COLO668 (cell line): ENCODE measurements at regions not wholly inside any gene's neighbourhood (a gene's known extent, or its start where the extent isn't known, plus 50 kb on each side); places are given as distances from the start of the nearest gene placed in this dataset.

Experiments
- DNase-seq: peaks from one replicate; lab custom pipeline; 2025; ENCODE audit not compliant: unreplicated experiment; lab: John Stamatoyannopoulos, UW

GRCh38 chr15:31545257-31545656 is 218.6 kb downstream of the KLF13 start:
- DNase-seq, result no peak

DNA sequence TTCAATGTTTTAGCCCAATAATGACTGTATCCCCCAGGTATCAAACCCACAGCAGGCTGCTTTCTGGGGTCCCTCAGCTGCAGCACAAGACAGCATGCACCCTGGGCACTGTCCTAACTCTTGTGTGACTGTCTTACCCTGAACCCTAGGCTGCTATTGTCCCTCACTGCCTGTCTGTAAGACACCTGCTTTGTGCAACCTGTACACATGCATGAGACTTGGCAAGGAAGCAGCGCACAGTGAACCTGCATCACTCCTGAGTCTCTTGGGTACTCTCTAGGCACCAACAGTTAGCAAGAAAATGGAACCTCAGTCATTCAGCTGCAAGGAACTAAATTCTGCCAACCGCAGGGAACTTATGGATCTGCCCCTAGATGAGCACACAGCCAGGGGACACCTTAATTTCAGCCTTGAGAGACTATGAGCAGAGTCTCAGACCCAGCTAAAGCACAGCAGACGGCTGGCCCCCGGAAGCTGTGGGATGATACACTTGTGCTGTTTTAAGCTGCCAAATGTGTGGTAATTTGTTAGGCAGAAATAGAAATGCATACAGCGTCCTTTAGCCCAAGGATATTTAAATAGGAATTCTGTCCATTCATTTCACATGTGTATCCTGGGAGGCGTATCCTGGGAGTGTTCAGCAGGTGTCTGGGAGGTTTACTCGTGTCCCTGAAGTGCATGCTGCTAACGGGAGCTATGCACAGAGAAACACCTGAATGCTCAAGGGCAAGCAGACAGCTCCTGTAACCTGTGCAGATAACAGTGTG is 223.8 kb downstream of the KLF13 start:
- peak; percentile 20 for DNase-seq

DNA sequence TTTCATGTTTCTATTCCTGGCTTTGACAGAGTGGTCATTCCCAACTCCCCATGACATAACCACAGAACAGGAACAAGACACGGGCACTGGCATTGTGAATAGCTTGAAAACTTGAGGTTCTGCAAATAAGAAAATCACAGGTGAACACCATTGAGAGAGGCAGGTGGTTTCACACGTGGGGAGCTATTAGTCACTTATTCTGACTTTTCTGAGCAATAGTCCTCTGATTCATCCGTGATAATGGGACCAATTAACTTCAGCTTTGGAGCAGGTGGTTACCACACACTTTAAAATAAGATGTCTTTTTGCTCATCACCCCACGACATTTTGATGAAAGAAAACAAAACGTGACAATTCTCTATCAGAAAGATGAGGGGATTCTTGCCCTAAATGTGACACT is 224.7 kb downstream of the KLF13 start:
- no peak for DNase-seq

- DNase-seq, result no peak
Measured at GRCh38 chr15:31552482-31553099, 226.0 kb downstream of the KLF13 start.

- no peak for DNase-seq
Measured at GRCh38 chr15:31554261-31554660, 227.6 kb downstream of the KLF13 start.

DNA sequence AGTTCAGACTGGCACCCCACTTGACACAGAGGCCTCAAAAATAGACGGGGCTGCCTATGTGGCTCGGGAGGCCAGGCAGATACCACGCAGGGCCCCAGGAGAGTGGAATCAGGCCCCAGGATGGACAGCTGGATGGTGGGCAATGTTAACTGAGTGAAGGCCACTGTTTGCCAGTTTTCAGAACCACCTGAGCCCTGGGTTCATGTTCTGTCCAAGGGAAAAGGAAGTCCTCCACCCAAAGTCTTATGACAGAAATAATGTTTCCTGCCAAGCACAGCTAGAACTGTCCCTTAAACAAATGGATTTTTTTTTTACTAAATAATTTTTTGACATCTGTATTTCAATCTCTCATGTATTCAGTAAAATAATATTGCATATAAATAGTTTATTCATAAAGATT is 228.4 kb downstream of the KLF13 start:
- DNase-seq, result no peak

GRCh38 chr15:31556494-31557150 is 230.0 kb downstream of the KLF13 start:
- DNase-seq, result no peak

- DNase-seq, result no peak
Measured at GRCh38 chr15:31557899-31558298, 231.3 kb downstream of the KLF13 start.

DNA sequence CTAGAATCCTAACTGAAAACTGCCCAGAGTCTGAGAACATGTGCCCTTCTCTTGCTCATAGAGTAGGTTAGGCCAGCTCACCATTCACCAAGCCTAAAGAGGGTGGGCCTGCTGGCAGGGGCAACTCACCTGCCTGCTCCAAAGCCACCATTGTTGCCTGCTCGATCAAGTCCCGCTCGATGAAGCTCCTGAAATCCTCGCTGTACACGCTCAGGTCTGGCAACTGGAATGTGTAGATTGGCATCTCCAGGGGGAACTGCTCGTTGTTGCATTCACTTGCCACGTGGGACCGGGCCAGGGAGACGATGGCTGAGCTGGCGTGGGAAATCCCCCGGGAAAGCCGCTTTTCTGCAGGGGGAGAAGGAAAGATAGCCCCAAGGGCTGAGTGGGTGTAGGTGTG is 232.2 kb downstream of the KLF13 start:
- no peak for DNase-seq

- no peak for DNase-seq
Measured at GRCh38 chr15:31559786-31560185, 233.2 kb downstream of the KLF13 start.

DNA sequence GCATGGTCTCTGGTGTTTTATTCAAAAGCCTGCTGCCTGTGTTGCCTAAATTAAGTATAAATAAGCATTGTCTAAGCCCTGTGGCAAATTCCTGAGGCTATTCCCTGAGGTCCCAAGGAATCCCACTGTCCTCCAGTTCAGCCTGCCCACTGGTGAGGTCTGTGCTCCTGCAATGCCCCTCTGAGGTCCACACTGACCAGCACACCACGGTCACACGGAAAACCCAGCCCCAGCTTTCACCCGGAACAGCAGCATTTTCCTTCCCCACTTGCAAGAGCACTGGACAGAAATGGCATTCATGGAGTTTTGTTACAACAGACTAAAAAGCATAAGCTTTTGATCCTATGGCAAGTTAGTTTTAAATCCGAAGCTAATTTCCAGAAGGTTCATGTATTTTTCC is 234.0 kb downstream of the KLF13 start:
- no peak for DNase-seq

DNA sequence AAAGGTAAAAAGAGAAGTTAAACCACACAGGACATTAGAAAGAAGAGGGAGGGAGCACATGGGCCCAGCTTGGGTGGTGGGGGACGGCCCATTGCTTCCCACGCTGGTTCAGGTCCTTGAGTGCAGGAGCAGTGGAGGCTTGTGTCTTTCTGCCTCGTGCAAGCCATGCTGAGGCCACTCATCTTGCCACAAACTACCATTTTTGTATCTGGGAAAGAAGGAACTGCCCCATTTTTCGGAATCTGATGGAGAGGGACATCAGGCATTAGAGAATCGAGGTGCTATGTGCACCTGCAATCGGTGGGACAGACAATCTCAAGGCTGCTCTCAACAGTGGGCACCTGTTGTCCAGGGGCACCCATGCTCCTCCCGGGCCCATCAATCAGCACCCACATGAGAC is 234.5 kb downstream of the KLF13 start:
- DNase-seq, result no peak

DNA sequence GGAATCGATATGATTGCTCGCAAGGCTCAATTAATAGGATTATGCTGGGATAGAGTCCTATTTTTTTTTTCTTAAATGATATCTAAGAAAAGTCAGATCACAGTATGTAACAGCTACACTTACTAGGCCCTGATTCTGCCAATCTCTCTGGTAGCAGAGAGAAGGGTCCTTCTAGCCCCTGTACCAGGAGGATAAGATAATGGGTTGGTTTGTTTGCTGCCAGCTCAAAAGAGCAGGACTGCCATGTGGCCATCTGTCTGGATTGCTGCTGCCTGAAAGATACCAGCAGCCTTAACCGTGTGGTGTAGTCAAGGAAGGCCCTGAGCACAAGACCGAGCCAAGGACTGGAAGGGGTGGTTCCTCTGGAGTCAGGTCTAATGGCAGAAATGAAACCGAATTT is 236.4 kb downstream of the KLF13 start:
- no peak for DNase-seq

DNA sequence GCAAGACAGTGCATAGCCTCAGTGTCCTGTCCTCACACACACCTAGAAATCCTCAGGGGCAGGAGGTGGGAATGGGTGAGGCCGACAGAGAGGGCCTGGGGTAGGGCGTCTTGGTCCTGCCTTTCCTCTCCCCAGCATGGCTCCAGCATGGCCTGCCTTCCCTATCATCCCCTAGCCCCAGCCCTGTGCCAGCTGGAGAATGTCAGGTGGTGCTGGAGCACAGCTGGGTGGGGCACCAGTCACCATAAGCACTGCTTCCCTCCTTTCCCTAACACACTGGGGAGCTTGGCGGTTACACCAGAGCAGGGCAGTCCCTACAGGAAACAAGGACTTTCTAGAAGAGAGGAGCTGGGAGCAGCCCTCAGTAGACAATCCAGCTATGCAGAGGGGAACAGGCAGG is 236.8 kb downstream of the KLF13 start:
- DNase-seq, result no peak

DNA sequence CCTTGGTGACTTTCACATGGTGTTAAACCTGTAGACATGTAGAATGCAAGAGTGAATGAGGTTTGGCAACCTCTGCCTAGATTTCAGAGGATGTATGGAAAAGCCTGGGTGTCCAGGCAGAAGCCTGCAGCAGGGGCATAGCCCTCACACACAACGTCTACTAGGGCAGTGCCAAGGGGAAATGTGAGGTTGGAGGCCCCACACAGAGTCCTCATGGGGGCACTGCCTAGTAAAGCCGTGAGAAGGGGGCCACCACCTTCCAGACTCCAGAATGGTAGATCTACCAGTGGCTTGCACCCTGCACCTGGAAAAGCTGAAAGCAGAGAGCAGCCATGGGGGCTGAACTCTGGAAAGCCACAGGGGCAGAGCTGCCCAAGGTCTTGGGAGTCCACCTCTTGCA is 241.2 kb downstream of the KLF13 start:
- no peak for DNase-seq

DNA sequence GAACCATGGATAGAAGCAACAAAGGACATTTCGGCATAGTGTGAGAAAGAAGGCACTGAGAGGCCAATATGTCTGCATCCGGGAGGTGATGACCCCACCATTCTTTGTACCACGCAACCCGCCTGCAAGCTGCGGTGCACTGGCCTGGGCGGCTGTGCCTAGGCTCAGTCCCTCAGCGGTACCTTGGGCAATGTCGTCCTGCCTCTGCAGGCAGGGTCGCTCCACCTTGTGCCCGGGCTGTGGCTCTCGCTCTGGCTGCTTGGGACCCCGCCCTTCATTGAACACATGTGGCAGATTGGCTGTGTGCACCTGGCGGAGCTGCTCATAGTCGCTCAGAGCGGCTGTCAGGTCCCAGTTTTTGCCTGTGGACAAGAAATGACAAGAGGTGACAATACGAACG is 243.2 kb downstream of the KLF13 start:
- no peak for DNase-seq

- no peak for DNase-seq
Measured at GRCh38 chr15:31570591-31570990, 244.0 kb downstream of the KLF13 start.

DNA sequence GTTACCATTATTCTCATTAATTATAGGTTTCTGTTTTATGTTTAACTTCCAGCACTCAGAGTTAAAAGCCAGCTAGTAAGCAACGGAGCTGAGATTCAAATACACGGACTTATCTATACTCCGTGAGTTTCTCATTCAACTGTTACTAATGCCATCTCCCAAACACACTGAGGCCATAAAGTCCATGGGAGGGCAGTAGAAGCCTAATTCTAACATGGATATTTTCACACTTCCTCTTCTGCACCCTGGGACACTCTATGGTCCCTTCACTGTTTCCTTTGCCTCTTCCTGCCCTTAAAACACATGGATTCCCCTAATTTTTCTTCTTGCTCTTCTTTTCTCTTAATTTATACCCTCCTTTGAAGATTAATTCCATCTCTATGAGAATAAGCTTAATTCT is 245.0 kb downstream of the KLF13 start:
- no peak for DNase-seq

GRCh38 chr15:31573759-31574158 is 247.1 kb downstream of the KLF13 start:
- no peak for DNase-seq

GRCh38 chr15:31574766-31575165 is 248.1 kb downstream of the KLF13 start:
- no peak for DNase-seq

DNA sequence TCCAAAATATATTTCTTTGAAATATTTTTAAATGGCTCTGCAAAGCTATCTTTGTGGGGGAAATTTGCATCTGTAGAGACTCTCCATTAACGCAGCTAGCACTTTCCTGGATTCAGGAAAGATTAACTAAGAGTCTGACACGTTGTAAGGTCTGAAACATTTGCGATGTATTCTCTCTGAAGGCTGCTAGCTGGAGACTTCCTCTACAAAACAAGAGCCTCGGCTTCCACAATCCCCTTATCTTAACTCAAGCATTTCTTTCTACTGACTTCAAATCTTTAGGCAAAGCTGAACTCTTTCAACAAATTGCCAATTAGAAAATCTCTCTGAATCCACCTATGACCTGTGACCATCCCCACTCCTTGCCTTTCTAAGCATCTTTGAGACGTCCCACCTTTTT is 250.5 kb downstream of the KLF13 start:
- DNase-seq, result no peak

DNA sequence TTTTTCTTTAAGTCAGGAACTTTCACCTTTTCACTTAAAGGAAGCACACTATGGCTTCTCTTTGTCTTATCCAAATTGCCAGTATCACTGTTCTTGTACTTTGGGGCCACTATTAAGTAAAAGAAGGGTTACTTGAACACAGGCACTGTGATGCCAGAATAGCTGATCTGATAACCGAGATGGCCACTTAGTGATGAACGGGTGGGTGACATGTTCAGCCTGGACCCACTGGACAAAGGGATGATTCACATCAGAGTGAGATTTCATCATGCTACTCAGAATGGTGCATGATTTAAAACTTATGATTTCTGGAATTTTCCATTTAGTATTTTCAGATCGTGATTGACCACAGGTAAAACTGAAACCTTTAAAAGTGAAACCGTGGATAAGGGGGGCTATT is 252.6 kb downstream of the KLF13 start:
- DNase-seq, result no peak
